ENCODE measurements at regions not wholly inside any gene's neighbourhood (a gene's known extent, or its start where the extent isn't known, plus 50 kb on each side); places are given as distances from the start of the nearest gene placed in this dataset.

DNA sequence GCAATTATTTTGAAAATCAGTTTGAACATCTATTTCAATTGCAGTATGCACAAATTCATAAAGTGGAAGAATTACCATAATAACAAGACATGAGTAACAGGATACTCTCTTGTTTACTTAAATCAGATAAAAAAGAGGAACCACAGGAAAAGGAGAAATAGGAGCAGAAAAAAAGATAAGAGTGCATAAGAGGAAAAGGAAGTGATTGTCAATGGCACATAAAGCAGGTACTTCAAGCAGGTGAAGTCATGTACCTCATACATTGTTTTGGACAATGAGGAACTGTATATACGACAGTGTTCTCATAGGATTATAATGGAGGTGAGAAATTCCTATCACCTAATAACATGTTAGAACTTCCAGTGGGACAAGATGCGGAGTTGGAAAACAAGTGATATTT lies 334.5 kb upstream of the PCDH7 start:
- DNase-seq (ENCODE audit: low read depth, low spot score) (no peak), ATAC-seq (no peak)
- H4K20me1 ChIP-seq (ENCODE audit: insufficient read depth), result no peaks in the 10 kb centered on the region
- H3K36me3 ChIP-seq (ENCODE audit: control insufficient read depth in 1 of 2, insufficient read depth in 2 of 2, low read length in 2 of 2), result no peaks in the 10 kb centered on the region
- H3K4me1 ChIP-seq (ENCODE audit: control insufficient read depth in 1 of 2, insufficient read depth in 2 of 2, low read length in 2 of 2), result no peaks in the 10 kb centered on the region
- H2AFZ ChIP-seq (ENCODE audit: low read depth, low read length, poor library complexity, severe bottlenecking), result peak overlapping the region; percentile 27
- BruUV-seq (replicated peaks), result no TSS peak
- H3K27me3 ChIP-seq (ENCODE audit: insufficient read depth, low read length), result no peaks in the 10 kb centered on the region
- POLR2A ChIA-PET, result no interaction called here
- H3K27ac ChIP-seq (ENCODE audit: low read depth, low read length), result no peak overlapping the region
- RAD21 ChIA-PET (ENCODE audit: low non-redundant PET in 1 of 2, low total read pairs in 2 of 2, uncharacterized antibody in 2 of 2, unreplicated experiment in 2 of 2), result no interaction called here
- no peak overlapping the region for H3K4me3 ChIP-seq (replicated peaks in 1 of 2; ENCODE audit: low read depth in 1 of 2, low read length in 2 of 2)
- no peaks in the 10 kb centered on the region; the same call in 1 of the 2 replicates for H3K9me2 ChIP-seq (ENCODE audit: insufficient read depth)
- H3K4me2 ChIP-seq (ENCODE audit: low read length), result no peak overlapping the region
- no peaks in the 10 kb centered on the region for H3K79me2 ChIP-seq (ENCODE audit: insufficient read depth, low read length)
- H3K9me3 ChIP-seq (ENCODE audit: control insufficient read depth in 1 of 2, insufficient read depth in 1 of 2, low read depth in 1 of 2, low read length in 2 of 2), result no peaks in the 10 kb centered on the region
- CTCF ChIA-PET, result no interaction called here
- intact Hi-C loops (cut with micrococcal nuclease), result no loop called here
- TF ChIP-seq, protein P1, sequence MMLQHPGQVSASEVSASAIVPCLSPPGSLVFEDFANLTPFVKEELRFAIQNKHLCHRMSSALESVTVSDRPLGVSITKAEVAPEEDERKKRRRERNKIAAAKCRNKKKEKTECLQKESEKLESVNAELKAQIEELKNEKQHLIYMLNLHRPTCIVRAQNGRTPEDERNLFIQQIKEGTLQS (IDR thresholded peaks at IDR 0.05), result no peak
- no peak for TF ChIP-seq ZNF274 (IDR thresholded peaks at IDR 0.05; ENCODE audit: low read depth, low read length)
- TF ChIP-seq, protein P2, sequence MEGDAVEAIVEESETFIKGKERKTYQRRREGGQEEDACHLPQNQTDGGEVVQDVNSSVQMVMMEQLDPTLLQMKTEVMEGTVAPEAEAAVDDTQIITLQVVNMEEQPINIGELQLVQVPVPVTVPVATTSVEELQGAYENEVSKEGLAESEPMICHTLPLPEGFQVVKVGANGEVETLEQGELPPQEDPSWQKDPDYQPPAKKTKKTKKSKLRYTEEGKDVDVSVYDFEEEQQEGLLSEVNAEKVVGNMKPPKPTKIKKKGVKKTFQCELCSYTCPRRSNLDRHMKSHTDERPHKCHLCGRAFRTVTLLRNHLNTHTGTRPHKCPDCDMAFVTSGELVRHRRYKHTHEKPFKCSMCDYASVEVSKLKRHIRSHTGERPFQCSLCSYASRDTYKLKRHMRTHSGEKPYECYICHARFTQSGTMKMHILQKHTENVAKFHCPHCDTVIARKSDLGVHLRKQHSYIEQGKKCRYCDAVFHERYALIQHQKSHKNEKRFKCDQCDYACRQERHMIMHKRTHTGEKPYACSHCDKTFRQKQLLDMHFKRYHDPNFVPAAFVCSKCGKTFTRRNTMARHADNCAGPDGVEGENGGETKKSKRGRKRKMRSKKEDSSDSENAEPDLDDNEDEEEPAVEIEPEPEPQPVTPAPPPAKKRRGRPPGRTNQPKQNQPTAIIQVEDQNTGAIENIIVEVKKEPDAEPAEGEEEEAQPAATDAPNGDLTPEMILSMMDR (IDR thresholded peaks at IDR 0.05 in 2 of 3, conservative IDR thresholded peaks at IDR 0.05 in 1 of 3; ENCODE audit: borderline replicate concordance in 1 of 3, insufficient read depth in 1 of 3, low read depth in 2 of 3, low read length in 2 of 3), result no peak
- no peak for TF ChIP-seq JUND (IDR thresholded peaks at IDR 0.05)
- TF ChIP-seq, protein P3, sequence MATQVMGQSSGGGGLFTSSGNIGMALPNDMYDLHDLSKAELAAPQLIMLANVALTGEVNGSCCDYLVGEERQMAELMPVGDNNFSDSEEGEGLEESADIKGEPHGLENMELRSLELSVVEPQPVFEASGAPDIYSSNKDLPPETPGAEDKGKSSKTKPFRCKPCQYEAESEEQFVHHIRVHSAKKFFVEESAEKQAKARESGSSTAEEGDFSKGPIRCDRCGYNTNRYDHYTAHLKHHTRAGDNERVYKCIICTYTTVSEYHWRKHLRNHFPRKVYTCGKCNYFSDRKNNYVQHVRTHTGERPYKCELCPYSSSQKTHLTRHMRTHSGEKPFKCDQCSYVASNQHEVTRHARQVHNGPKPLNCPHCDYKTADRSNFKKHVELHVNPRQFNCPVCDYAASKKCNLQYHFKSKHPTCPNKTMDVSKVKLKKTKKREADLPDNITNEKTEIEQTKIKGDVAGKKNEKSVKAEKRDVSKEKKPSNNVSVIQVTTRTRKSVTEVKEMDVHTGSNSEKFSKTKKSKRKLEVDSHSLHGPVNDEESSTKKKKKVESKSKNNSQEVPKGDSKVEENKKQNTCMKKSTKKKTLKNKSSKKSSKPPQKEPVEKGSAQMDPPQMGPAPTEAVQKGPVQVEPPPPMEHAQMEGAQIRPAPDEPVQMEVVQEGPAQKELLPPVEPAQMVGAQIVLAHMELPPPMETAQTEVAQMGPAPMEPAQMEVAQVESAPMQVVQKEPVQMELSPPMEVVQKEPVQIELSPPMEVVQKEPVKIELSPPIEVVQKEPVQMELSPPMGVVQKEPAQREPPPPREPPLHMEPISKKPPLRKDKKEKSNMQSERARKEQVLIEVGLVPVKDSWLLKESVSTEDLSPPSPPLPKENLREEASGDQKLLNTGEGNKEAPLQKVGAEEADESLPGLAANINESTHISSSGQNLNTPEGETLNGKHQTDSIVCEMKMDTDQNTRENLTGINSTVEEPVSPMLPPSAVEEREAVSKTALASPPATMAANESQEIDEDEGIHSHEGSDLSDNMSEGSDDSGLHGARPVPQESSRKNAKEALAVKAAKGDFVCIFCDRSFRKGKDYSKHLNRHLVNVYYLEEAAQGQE (IDR thresholded peaks at IDR 0.05; ENCODE audit: low read depth), result no peak
- no peak for TF ChIP-seq CEBPB (IDR thresholded peaks at IDR 0.05; ENCODE audit: low read depth)
- TF ChIP-seq, protein P4, sequence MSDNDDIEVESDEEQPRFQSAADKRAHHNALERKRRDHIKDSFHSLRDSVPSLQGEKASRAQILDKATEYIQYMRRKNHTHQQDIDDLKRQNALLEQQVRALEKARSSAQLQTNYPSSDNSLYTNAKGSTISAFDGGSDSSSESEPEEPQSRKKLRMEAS (IDR thresholded peaks at IDR 0.05), result no peak
- no peak for TF ChIP-seq ELF1 (IDR thresholded peaks at IDR 0.05; ENCODE audit: borderline replicate concordance, low read depth)
- TF ChIP-seq SIN3A (IDR thresholded peaks at IDR 0.05; ENCODE audit: low read depth), result no peak
- TF ChIP-seq SP1 (IDR thresholded peaks at IDR 0.05; ENCODE audit: low read depth), result no peak
- no peak for TF ChIP-seq ZFX (IDR thresholded peaks at IDR 0.05)
- TF ChIP-seq FOSL1 (IDR thresholded peaks at IDR 0.05; ENCODE audit: low read depth), result no peak
- no peak for TF ChIP-seq EGR1 (IDR thresholded peaks at IDR 0.05; ENCODE audit: low read depth)
- no peak for TF ChIP-seq TCF7L2 (IDR thresholded peaks at IDR 0.05; ENCODE audit: borderline replicate concordance, extremely low read depth, insufficient read depth, insufficient read length)
- TF ChIP-seq POLR2AphosphoS5 (IDR thresholded peaks at IDR 0.05; ENCODE audit: low read depth, low read length), result no peak
- no peak for TF ChIP-seq YY1 (IDR thresholded peaks at IDR 0.05; ENCODE audit: extremely low read depth, insufficient replicate concordance, low read depth, low read length)
- TF ChIP-seq SRF (IDR thresholded peaks at IDR 0.05; ENCODE audit: low read depth), result no peak
- TF ChIP-seq RAD21 (IDR thresholded peaks at IDR 0.05; ENCODE audit: low read depth), result no peak
- H3K9ac ChIP-seq (ENCODE audit: low read length), result no peak overlapping the region

Measured in HCT116 (cell line).